ENCODE measurements at regions not wholly inside any gene's neighbourhood (a gene's known extent, or its start where the extent isn't known, plus 50 kb on each side); places are given as distances from the start of the nearest gene placed in this dataset.
"Not testable (repeated sequence)": the region's sequence is repeated elsewhere in the genome, so short reads cannot be mapped to it uniquely, and the experiment has no call there.

DNA sequence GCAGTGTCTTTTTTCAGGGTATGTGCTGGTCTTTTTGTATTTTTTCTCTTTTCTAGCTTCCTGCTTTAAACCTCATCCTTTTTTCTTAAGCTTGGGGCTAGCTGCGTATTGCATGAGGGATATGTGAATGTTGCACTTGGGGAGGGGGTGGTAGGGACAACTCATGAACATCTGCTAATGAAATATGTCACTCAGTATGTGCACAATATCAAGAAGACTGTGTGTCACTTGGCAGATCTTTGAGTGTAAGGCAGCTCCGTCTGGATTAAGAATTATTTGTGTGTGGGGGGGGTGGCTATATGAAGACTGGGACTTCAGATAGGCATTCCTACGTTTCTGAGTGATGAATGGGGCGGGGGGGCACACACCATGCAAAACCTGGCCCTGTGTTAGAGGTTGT is 170.4 kb upstream of the CACNA1E start:
- no CpG with 5 or more reads among the region's 4 CpGs for WGBS (ENCODE audit: insufficient coverage, low lambda C conversion rate)
- Histone ChIP-seq H3K27ac (ENCODE audit: low read length) (no peak overlapping the region), H3K36me3 (ENCODE audit: control insufficient read depth, insufficient read depth, low read length) (no peaks in the 10 kb centered on the region), H3K4me1 (ENCODE audit: control insufficient read depth, insufficient read depth, low read length) (no peaks in the 10 kb centered on the region), H3K27me3 (ENCODE audit: control insufficient read depth, insufficient read depth, low read length) (peaks cover 58% of the 10 kb centered on the region), H3K9me3 (ENCODE audit: control insufficient read depth, low read depth, low read length) (no peaks in the 10 kb centered on the region), H3K4me3 (ENCODE audit: low read length) (no peak overlapping the region)
- DNase-seq, result no peak

DNA sequence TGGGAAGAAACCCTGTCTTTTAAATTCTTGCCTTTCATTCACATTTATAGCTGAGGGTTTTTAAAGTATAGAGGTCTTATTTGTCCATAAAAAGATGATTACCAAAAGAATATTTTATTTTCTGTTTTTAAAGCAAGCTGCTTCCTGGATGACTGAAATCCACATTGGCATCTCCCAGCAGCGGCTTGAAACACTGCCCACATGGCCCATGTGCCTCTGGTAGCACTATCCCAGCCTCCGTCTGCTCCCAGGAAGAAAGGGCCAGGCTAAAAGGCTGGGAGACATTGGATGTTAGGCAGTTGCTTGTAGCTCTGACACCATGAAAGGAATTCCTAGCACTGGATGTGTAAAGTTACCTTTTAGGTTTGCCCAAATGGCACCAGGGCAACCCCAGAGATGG is 169.9 kb upstream of the CACNA1E start:
- 78% methylated on average over 1 of the region's 2 CpGs for WGBS (ENCODE audit: insufficient coverage, low lambda C conversion rate)
- Histone ChIP-seq H3K36me3 (ENCODE audit: control insufficient read depth, insufficient read depth, low read length) (no peaks in the 10 kb centered on the region), H3K4me1 (ENCODE audit: control insufficient read depth, insufficient read depth, low read length) (no peaks in the 10 kb centered on the region), H3K4me3 (ENCODE audit: low read length) (no peak overlapping the region), H3K9me3 (ENCODE audit: control insufficient read depth, low read depth, low read length) (no peaks in the 10 kb centered on the region), H3K27ac (ENCODE audit: low read length) (no peak overlapping the region), H3K27me3 (ENCODE audit: control insufficient read depth, insufficient read depth, low read length) (peaks cover 61% of the 10 kb centered on the region)
- no peak for DNase-seq

DNA sequence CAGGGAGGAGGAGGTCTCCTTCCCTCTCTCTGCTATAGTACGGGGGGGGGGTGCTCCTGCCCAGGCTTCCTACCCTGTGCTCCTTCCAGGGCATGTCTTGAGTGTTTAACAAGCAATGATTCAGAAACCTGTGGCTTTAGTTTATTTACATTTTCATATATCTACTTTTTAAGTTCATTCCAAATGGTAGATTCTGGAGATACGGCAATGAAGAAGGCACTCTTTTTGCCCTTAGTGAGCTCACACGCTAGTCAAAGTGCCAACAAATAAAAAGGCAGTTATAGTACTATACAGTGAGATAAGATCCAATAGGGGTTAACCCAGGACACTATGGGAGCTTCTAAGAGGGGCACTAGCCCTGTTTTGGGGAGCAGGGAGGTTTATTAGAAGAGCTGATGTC is 169.3 kb upstream of the CACNA1E start:
- no peaks in the 10 kb centered on the region for H3K9me3 ChIP-seq (ENCODE audit: control insufficient read depth, low read depth, low read length)
- no peak overlapping the region for H3K4me3 ChIP-seq (ENCODE audit: low read length)
- no peak overlapping the region for H3K27ac ChIP-seq (ENCODE audit: low read length)
- no peaks in the 10 kb centered on the region for H3K36me3 ChIP-seq (ENCODE audit: control insufficient read depth, insufficient read depth, low read length)
- DNase-seq, result no peak
- no CpG with 5 or more reads among the region's 3 CpGs for WGBS (ENCODE audit: insufficient coverage, low lambda C conversion rate)
- H3K4me1 ChIP-seq (ENCODE audit: control insufficient read depth, insufficient read depth, low read length), result no peaks in the 10 kb centered on the region
- peaks cover 67% of the 10 kb centered on the region for H3K27me3 ChIP-seq (ENCODE audit: control insufficient read depth, insufficient read depth, low read length)

DNA sequence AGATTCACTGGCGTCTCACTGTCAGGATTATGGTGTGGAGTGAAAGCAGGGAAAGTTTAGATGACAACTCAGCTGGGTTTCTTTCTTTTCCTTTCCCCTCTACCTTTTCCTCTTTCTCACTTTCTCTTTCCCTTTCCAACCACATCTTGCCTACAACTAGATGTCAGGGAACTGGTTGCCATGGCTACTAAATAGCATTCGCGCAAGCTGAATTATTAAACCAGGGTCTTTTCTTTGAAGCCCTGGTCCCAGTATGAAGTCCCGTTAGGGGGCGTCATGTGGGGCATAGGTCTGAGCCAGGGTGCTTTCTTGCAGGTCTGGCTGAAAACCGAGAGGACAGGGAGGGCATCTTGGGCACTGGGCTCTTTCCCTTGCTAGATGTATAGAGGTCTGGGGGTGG is 168.4 kb upstream of the CACNA1E start:
- no peak for DNase-seq
- Histone ChIP-seq H3K4me1 (ENCODE audit: control insufficient read depth, insufficient read depth, low read length) (no peaks in the 10 kb centered on the region), H3K27ac (ENCODE audit: low read length) (no peak overlapping the region), H3K9me3 (ENCODE audit: control insufficient read depth, low read depth, low read length) (no peaks in the 10 kb centered on the region), H3K27me3 (ENCODE audit: control insufficient read depth, insufficient read depth, low read length) (peaks cover 74% of the 10 kb centered on the region), H3K36me3 (ENCODE audit: control insufficient read depth, insufficient read depth, low read length) (no peaks in the 10 kb centered on the region), H3K4me3 (ENCODE audit: low read length) (no peak overlapping the region)
- WGBS (ENCODE audit: insufficient coverage, low lambda C conversion rate), result no CpG with 5 or more reads among the region's 6 CpGs

DNA sequence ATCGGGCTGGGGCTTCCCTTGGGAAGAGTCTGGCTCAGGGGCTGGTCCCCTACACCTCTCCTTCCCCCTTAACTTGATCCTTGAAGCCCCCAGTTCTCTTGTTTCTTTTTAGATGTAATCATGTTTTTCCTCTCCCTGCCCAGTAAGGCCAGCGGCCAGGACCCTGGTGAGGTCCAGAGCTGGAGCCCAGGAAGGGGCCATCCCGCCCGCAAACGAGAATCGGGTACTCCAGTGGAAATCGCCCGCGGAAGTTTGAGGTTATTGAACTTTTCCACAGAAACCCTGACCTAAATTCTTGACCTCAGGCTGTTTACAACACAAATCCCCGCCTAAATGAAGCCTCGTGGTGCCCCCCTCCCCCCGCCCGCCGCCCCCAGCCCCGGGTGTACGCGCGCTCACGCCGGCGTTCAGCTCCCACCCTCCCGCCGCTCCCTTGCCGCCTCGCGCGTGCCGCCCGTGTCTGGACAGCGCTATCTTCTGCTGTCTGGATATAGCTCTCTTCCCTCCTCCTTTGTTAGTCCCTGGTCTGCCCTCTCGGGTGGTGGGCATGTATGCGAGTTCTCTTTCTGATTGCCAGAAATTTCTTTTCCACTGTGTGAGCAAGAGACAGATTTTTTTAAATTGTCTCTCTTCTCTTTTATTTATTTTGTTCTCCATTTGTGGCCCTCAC is 165.9 kb upstream of the CACNA1E start:
- H3K4me3 ChIP-seq (ENCODE audit: low read length), result no peak overlapping the region
- H3K27me3 ChIP-seq (ENCODE audit: control insufficient read depth, insufficient read depth, low read length), result peaks cover 90% of the 10 kb centered on the region
- no peaks in the 10 kb centered on the region for H3K9me3 ChIP-seq (ENCODE audit: control insufficient read depth, low read depth, low read length)
- DNase-seq, result no peak
- WGBS (ENCODE audit: insufficient coverage, low lambda C conversion rate), result 0% methylated on average over 2 of the region's 32 CpGs
- no peaks in the 10 kb centered on the region for H3K4me1 ChIP-seq (ENCODE audit: control insufficient read depth, insufficient read depth, low read length)
- H3K27ac ChIP-seq (ENCODE audit: low read length), result no peak overlapping the region
- H3K36me3 ChIP-seq (ENCODE audit: control insufficient read depth, insufficient read depth, low read length), result no peaks in the 10 kb centered on the region

DNA sequence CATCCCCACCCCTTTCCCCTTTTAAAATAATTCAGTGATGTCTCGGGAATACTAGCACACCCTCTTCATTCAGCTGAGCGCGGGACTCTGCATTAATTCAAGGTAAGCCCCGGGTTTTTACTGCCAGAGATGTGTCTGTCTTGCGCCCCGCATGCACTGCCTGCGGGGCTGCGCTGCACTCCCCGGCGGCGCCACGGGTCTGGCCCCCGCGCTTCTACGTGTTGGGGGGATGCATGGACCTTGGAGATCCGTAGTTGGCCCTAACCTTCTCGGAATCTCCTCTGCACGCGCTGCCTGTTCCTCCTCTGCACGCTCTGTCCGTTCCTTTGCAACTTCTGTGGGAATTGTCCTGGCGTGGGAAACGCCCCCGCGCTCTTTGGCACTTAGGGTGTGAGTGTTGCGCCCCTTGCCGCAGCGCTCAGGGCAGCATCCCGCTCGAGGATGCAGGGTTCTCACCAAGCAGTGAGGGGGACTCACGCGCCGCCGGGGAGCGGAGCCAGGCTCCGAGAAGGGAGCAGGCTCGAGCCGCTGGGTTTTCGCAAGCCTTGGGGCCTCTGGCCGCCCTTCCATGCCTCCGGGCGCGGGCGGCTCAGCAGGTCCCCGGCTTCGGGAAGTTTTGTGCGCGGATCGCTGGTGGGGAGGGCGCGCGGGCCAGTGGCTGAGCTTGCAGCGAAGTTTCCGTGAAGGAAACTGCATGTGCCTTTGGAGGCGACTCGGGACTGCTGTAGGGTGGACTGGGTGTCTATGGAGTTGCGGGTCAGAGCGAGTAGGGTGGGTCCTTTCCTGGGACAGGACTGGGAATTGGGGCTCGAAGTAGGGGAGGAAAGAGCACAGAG is 165.1 kb upstream of the CACNA1E start:
- H3K27ac ChIP-seq (ENCODE audit: low read length), result no peak overlapping the region
- H3K9me3 ChIP-seq (ENCODE audit: control insufficient read depth, low read depth, low read length), result no peaks in the 10 kb centered on the region
- no peak overlapping the region for H3K4me3 ChIP-seq (ENCODE audit: low read length)
- peaks cover 86% of the 10 kb centered on the region for H3K27me3 ChIP-seq (ENCODE audit: control insufficient read depth, insufficient read depth, low read length)
- DNase-seq, result no peak
- no CpG with 5 or more reads among the region's 59 CpGs for WGBS (ENCODE audit: insufficient coverage, low lambda C conversion rate)
- no peaks in the 10 kb centered on the region for H3K36me3 ChIP-seq (ENCODE audit: control insufficient read depth, insufficient read depth, low read length)
- H3K4me1 ChIP-seq (ENCODE audit: control insufficient read depth, insufficient read depth, low read length), result no peaks in the 10 kb centered on the region

DNA sequence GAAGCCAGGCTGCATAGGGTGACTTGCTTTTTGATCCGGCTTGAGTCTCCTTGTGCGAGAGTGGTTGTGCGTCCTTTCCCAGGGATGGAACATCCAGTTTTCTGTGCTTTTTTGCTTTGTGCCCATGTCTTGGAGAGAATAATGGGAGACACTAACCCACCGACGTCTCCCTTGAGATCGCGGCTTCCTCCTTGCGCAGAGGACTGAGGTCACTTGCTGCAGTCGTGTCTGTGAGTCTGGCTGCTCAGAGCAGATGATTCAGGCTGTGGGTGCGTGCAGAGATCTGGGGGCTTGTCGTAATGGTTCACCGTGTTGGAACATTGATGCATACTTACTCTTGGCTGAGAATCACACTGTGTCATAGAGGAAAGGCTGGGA is 164.5 kb upstream of the CACNA1E start:
- Histone ChIP-seq H3K36me3 (ENCODE audit: control insufficient read depth, insufficient read depth, low read length) (no peaks in the 10 kb centered on the region), H3K4me3 (ENCODE audit: low read length) (no peak overlapping the region), H3K9me3 (ENCODE audit: control insufficient read depth, low read depth, low read length) (no peaks in the 10 kb centered on the region), H3K4me1 (ENCODE audit: control insufficient read depth, insufficient read depth, low read length) (no peaks in the 10 kb centered on the region), H3K27ac (ENCODE audit: low read length) (no peak overlapping the region), H3K27me3 (ENCODE audit: control insufficient read depth, insufficient read depth, low read length) (peaks cover 82% of the 10 kb centered on the region)
- WGBS (ENCODE audit: insufficient coverage, low lambda C conversion rate), result no CpG with 5 or more reads among the region's 12 CpGs
- DNase-seq, result no peak

DNA sequence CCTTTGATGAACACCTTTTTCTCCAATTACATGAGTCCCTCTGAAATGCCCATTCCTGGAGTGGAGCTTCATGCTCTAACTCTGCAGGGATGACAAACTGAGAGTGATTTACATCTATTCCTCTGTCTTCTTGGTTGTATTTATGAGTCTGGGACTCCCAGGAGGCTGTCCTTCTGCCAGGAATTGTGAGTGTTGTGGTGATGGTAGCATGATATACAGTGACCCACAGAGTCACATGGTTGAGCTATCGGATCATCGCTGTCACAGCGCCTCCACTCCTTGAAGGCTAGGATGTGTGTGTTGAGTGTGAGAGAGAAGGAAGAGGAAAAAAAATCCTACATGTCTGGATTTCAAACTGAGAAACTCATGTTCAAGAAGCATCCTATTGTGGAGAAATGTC is 163.4 kb upstream of the CACNA1E start:
- Histone ChIP-seq H3K9me3 (ENCODE audit: control insufficient read depth, low read depth, low read length) (no peaks in the 10 kb centered on the region), H3K36me3 (ENCODE audit: control insufficient read depth, insufficient read depth, low read length) (no peaks in the 10 kb centered on the region), H3K4me1 (ENCODE audit: control insufficient read depth, insufficient read depth, low read length) (no peaks in the 10 kb centered on the region), H3K4me3 (ENCODE audit: low read length) (no peak overlapping the region), H3K27ac (ENCODE audit: low read length) (no peak overlapping the region), H3K27me3 (ENCODE audit: control insufficient read depth, insufficient read depth, low read length) (peaks cover 73% of the 10 kb centered on the region)
- WGBS (ENCODE audit: insufficient coverage, low lambda C conversion rate), result no CpG with 5 or more reads among the region's 3 CpGs
- DNase-seq, result no peak

DNA sequence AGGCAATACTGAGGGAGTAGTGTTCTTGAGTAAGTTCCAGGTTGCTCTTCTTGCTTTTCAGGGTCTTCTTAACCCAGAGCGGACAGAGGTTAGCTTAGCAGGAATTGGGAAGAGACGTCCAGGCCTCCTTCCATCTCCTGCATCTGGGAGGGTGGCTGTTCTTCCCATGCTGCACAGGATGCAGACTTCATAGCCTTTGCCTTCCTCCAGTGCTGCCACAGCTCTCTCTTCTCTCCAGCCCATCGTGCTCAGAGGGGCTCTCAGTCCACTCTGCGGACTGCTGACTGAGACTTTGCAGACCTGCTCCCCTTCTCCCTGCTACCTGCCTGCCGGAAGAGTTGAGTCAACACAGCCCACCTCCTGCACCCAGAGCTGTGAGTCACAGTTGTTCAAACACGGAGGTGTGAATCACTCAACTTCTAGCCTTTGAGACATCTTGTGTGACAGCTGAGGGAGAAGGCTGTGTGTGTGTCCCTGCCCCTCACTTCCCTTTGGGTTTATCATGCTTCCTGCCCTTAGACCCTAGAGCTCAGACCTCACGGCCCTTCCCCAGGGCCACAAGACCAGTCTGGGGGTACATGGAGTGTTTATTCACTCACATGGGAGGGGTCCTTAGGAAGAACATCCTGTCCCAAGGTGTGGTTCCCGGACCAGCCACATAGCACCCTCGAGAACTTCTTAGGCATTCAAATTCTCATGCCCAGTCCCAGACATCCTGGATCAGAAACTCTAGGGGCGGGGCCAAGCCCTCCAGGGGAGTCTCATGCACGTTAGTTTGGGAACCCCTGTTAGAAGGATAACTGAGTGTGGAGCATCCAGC is 158.3 kb upstream of the CACNA1E start:
- Histone ChIP-seq H3K4me3 (ENCODE audit: low read length) (no peak overlapping the region), H3K36me3 (ENCODE audit: control insufficient read depth, insufficient read depth, low read length) (no peaks in the 10 kb centered on the region), H3K4me1 (ENCODE audit: control insufficient read depth, insufficient read depth, low read length) (no peaks in the 10 kb centered on the region), H3K9me3 (ENCODE audit: control insufficient read depth, low read depth, low read length) (no peaks in the 10 kb centered on the region), H3K27ac (ENCODE audit: low read length) (no peak overlapping the region), H3K27me3 (ENCODE audit: control insufficient read depth, insufficient read depth, low read length) (peaks cover 23% of the 10 kb centered on the region)
- DNase-seq, result no peak
- WGBS (ENCODE audit: insufficient coverage, low lambda C conversion rate), result no CpG with 5 or more reads among the region's 11 CpGs

DNA sequence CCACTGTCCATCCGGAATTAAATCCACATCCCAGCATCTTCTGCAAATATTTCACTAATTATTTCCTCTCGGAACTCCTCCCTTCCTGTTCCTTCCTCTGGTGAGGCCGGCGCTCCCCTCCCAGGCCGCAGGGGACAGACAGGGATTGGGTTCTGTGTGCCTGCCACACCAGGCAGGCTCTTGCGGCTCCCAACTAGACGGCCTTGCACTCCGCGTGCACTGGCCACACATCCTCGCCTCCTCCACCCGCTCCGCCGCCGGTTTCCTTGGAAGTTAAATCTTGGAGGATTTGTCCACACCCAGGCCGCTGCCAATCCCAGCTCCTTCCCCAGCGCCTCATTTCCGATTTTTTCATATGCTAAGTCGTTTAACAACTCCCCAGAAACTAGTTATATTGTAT is 157.6 kb upstream of the CACNA1E start:
- not testable (repeated sequence) for H3K4me3 ChIP-seq (ENCODE audit: low read length); H3K4me1 ChIP-seq (ENCODE audit: control insufficient read depth, insufficient read depth, low read length); H3K27ac ChIP-seq (ENCODE audit: low read length); H3K36me3 ChIP-seq (ENCODE audit: control insufficient read depth, insufficient read depth, low read length); H3K9me3 ChIP-seq (ENCODE audit: control insufficient read depth, low read depth, low read length); DNase-seq
- H3K27me3 ChIP-seq (ENCODE audit: control insufficient read depth, insufficient read depth, low read length), result peaks cover 16% of the 10 kb centered on the region
- no CpG with 5 or more reads among the region's 18 CpGs for WGBS (ENCODE audit: insufficient coverage, low lambda C conversion rate)
